SK-N-SH treated with all-trans-retinoic acid at 6 μM for 48 hours (cell line): ENCODE measurements at regions not wholly inside any gene's neighbourhood (a gene's known extent, or its start where the extent isn't known, plus 50 kb on each side); places are given as distances from the start of the nearest gene placed in this dataset.

ENCODE experiments used
- ATAC-seq: fragments of 200-7000 bp; cut with Tn5 transposase; 3 replicates; pipeline ENCODE4 v1.9.1; 2020; ENCODE audit warnings: mild to moderate bottlenecking, moderate library complexity
- ARNTL ChIP-seq: fragments of 450-650 bp; formaldehyde crosslinking; IDR thresholded peaks from 2 replicates; pipeline ENCODE4 v1.5.0; 2020; ENCODE audit warnings: low read depth, mild to moderate bottlenecking, moderate library complexity, borderline replicate concordance
- BACH2 ChIP-seq: fragments of 250-450 bp; sonication (Bioruptor Pico); IDR thresholded peaks from 2 replicates; pipeline ENCODE4 v1.9.0; 2021; ENCODE audit warnings: mild to moderate bottlenecking, borderline replicate concordance
- CREB5 ChIP-seq: fragments of 250-450 bp; sonication (Bioruptor Pico); IDR thresholded peaks from 2 replicates; pipeline ENCODE4 v1.5.1; 2020; ENCODE audit warnings: low read depth, mild to moderate bottlenecking, moderate library complexity
- CSRNP3 ChIP-seq: fragments of 250-450 bp; sonication (Bioruptor Pico); IDR thresholded peaks from 2 replicates; pipeline ENCODE4 v1.5.1; 2021; ENCODE audit warnings: mild to moderate bottlenecking, moderate library complexity
- ESRRG ChIP-seq: fragments of 250-450 bp; sonication (Bioruptor Pico); IDR thresholded peaks from 2 replicates; pipeline ENCODE4 v1.6.1; 2021; ENCODE audit warnings: mild to moderate bottlenecking
- GLIS3 ChIP-seq: fragments of 250-450 bp; sonication (Bioruptor Pico); IDR thresholded peaks from 2 replicates; pipeline ENCODE4 v1.5.0; 2020; ENCODE audit warnings: mild to moderate bottlenecking, moderate library complexity
- ISL1 ChIP-seq: fragments of 250-450 bp; sonication (Bioruptor Pico); IDR thresholded peaks from 2 replicates; pipeline ENCODE4 v2.1.2; 2022; ENCODE audit warnings: mild to moderate bottlenecking, moderate library complexity
- OSR1 ChIP-seq: fragments of 250-450 bp; sonication (Bioruptor Pico); IDR thresholded peaks from 2 replicates; pipeline ENCODE4 v1.8.0; 2022; ENCODE audit warnings: moderate library complexity, mild to moderate bottlenecking, inconsistent platforms
- PATZ1 ChIP-seq: fragments of 250-450 bp; sonication (Bioruptor Pico); IDR thresholded peaks from 2 replicates; pipeline ENCODE4 v1.8.0; 2020; ENCODE audit warnings: mild to moderate bottlenecking, moderate library complexity, borderline replicate concordance
- POU6F1 ChIP-seq: fragments of 250-450 bp; sonication (Bioruptor Pico); IDR thresholded peaks from 2 replicates; pipeline ENCODE4 v1.8.0; 2021; ENCODE audit warnings: low read depth, mild to moderate bottlenecking, moderate library complexity, borderline replicate concordance
- PPARA ChIP-seq: fragments of 250-450 bp; sonication (Bioruptor Pico); IDR thresholded peaks from 2 replicates; pipeline ENCODE4 v1.5.0; 2020; ENCODE audit warnings: mild to moderate bottlenecking, borderline replicate concordance
- TCF4 ChIP-seq: fragments of 250-450 bp; sonication (Bioruptor Pico); IDR thresholded peaks from 2 replicates; pipeline ENCODE4 v1.8.0; 2021; ENCODE audit warnings: mild to moderate bottlenecking, moderate library complexity, borderline replicate concordance
- TOX ChIP-seq: fragments of 250-450 bp; sonication (Bioruptor Pico); IDR thresholded peaks from 2 replicates; pipeline ENCODE4 v1.8.0; 2021; ENCODE audit warnings: mild to moderate bottlenecking, moderate library complexity, borderline replicate concordance
- TSHZ2 ChIP-seq: fragments of 250-450 bp; sonication (Bioruptor Pico); IDR thresholded peaks from 2 replicates; pipeline ENCODE4 v1.5.0; 2020; ENCODE audit warnings: mild to moderate bottlenecking, moderate library complexity
- ZNF565 ChIP-seq: fragments of 450-650 bp; formaldehyde crosslinking; conservative IDR thresholded peaks from 2 replicates; pipeline ENCODE4 v1.5.0; 2020; ENCODE audit warnings: low read depth, mild to moderate bottlenecking, moderate library complexity
- ZNF70 ChIP-seq: fragments of 450-650 bp; formaldehyde crosslinking; IDR thresholded peaks from 2 replicates; pipeline ENCODE4 v1.5.0; 2020; ENCODE audit warnings: mild to moderate bottlenecking, moderate library complexity

GRCh38 chr2:81007104-81007503 lies 702.6 kb upstream of the LRRTM1 start:
- no peak for ATAC-seq

GRCh38 chr2:81002906-81003305 lies 698.4 kb upstream of the LRRTM1 start:
- TF ChIP-seq ARNTL (CRISPR knock-in tag) (no peak), BACH2 (no peak), ZNF565 (CRISPR knock-in tag) (no peak), TOX (no peak), ESRRG (CRISPR knock-in tag) (no peak), POU6F1 (no peak), ISL1 (CRISPR knock-in tag) (no peak), CREB5 (CRISPR knock-in tag) (no peak), CSRNP3 (CRISPR knock-in tag) (no peak)
- no peak for ATAC-seq

More at GRCh38 chr2:81007104-81007503, 702.6 kb upstream of the LRRTM1 start:
- TF ChIP-seq TOX, result no peak
- no peak for TF ChIP-seq ZNF70 (CRISPR knock-in tag)
- TF ChIP-seq PATZ1 (CRISPR knock-in tag), result no peak
- TF ChIP-seq PPARA, result no peak
- TF ChIP-seq ISL1 (CRISPR knock-in tag), result no peak
- TF ChIP-seq OSR1 (CRISPR knock-in tag), result no peak

- TF ChIP-seq POU6F1 (no peak), GLIS3 (CRISPR knock-in tag) (no peak), PATZ1 (CRISPR knock-in tag) (no peak), TCF4 (CRISPR knock-in tag) (no peak), CREB5 (CRISPR knock-in tag) (no peak), ISL1 (CRISPR knock-in tag) (no peak), TSHZ2 (CRISPR knock-in tag) (no peak), OSR1 (CRISPR knock-in tag) (no peak), BACH2 (no peak)
Observed at GRCh38 chr2:80987466-80987865, 682.9 kb upstream of the LRRTM1 start.

More at GRCh38 chr2:80987466-80987865, 682.9 kb upstream of the LRRTM1 start:
- no peak for ATAC-seq
